H9 (cell line): ENCODE measurements at regions not wholly inside any gene's neighbourhood (a gene's known extent, or its start where the extent isn't known, plus 50 kb on each side); places are given as distances from the start of the nearest gene placed in this dataset.

Experiments used
- DNase-seq: peaks from one replicate; pipeline ENCODE4 v3.0.0-alpha.2; 2017
- H2AFZ ChIP-seq: one replicate; pipeline ENCODE4 v1.6.1; 2013; ENCODE audit warnings: mild to moderate bottlenecking, low read length, control low read depth, moderate library complexity
- H2AK5ac ChIP-seq: 2 replicates; pipeline ENCODE4 v1.6.1; 2013; ENCODE audit warnings: low read length, control low read depth, mixed read lengths; ENCODE audit not compliant: insufficient read length
- H2BK120ac ChIP-seq: one replicate; pipeline ENCODE4 v1.6.1; 2013; ENCODE audit warnings: low read depth, mild to moderate bottlenecking, low read length, control low read depth, inconsistent platforms; ENCODE audit not compliant: poor library complexity, severe bottlenecking
- H2BK12ac ChIP-seq: 2 replicates; pipeline ENCODE4 v1.6.1; 2013; ENCODE audit warnings: low read length, control low read depth, mixed read lengths, low read depth; ENCODE audit not compliant: insufficient read length
- H2BK15ac ChIP-seq: 2 replicates; pipeline ENCODE4 v1.6.1; 2013; ENCODE audit warnings: low read depth, low read length, control low read depth
- H2BK20ac ChIP-seq: one replicate; pipeline ENCODE4 v1.6.1; 2013; ENCODE audit warnings: low read depth, mild to moderate bottlenecking, low read length, control low read depth, inconsistent platforms; ENCODE audit not compliant: poor library complexity, severe bottlenecking
- H2BK5ac ChIP-seq: 2 replicates; pipeline ENCODE4 v1.6.1; 2013; ENCODE audit warnings: low read length, control low read depth, mixed read lengths; ENCODE audit not compliant: insufficient read length
- H3K14ac ChIP-seq: 2 replicates; pipeline ENCODE4 v1.6.1; 2013; ENCODE audit warnings: low read length, control low read depth; ENCODE audit not compliant: insufficient read depth
- H3K18ac ChIP-seq: 2 replicates; pipeline ENCODE4 v1.6.1; 2013; ENCODE audit warnings: low read depth, mild to moderate bottlenecking, mixed read lengths, low read length, control low read depth; ENCODE audit not compliant: insufficient read length
- H3K23ac ChIP-seq: 2 replicates; pipeline ENCODE4 v1.6.1; 2013; ENCODE audit warnings: low read length, control low read depth, mixed read lengths, low read depth; ENCODE audit not compliant: insufficient read length
- H3K23me2 ChIP-seq: 2 replicates; pipeline ENCODE4 v1.6.1; 2013; ENCODE audit warnings: low read depth, mild to moderate bottlenecking, mixed read lengths, low read length, control low read depth; ENCODE audit not compliant: insufficient read length, poor library complexity, severe bottlenecking
- H3K27ac ChIP-seq: 2 replicates; pipeline ENCODE4 v1.5.1; 2013; ENCODE audit warnings: low read length, control low read depth, mixed read lengths, low read depth; ENCODE audit not compliant: insufficient read length
- H3K27me3 ChIP-seq: 2 replicates; pipeline ENCODE4 v1.6.1; 2013; ENCODE audit warnings: low read length, control low read depth, inconsistent platforms; ENCODE audit not compliant: insufficient read depth
- H3K4ac ChIP-seq: 2 replicates; pipeline ENCODE4 v1.6.1; 2013; ENCODE audit warnings: low read depth, mild to moderate bottlenecking, control low read depth, inconsistent platforms, low read length, moderate library complexity
- H3K4me1 ChIP-seq: 2 replicates; pipeline ENCODE4 v1.6.1; 2013; ENCODE audit warnings: low read length, control low read depth, inconsistent platforms; ENCODE audit not compliant: insufficient read depth
- H3K4me2 ChIP-seq: 2 replicates; pipeline ENCODE4 v1.6.1; 2013; ENCODE audit warnings: low read length, control low read depth, mixed read lengths; ENCODE audit not compliant: insufficient read length, insufficient read depth
- H3K56ac ChIP-seq: 2 replicates; pipeline ENCODE4 v1.6.1; 2013; ENCODE audit warnings: low read depth, mild to moderate bottlenecking, mixed read lengths, low read length, control low read depth; ENCODE audit not compliant: insufficient read length
- H3K79me1 ChIP-seq: 2 replicates; pipeline ENCODE4 v1.6.1; 2013; ENCODE audit warnings: low read depth, mild to moderate bottlenecking, moderate library complexity, low read length, control low read depth, inconsistent platforms; ENCODE audit not compliant: insufficient read depth, poor library complexity, severe bottlenecking
- H3K79me2 ChIP-seq: 2 replicates; pipeline ENCODE4 v1.6.1; 2013; ENCODE audit warnings: low read length, control low read depth, inconsistent platforms; ENCODE audit not compliant: insufficient read depth
- H3K9ac ChIP-seq: 2 replicates; pipeline ENCODE4 v1.6.1; 2013; ENCODE audit warnings: low read length, control low read depth, mixed read lengths; ENCODE audit not compliant: insufficient read length; ENCODE audit errors: extremely low read depth
- H3K9me3 ChIP-seq: one replicate; pipeline ENCODE4 v1.6.1; 2013; ENCODE audit warnings: low read depth, low read length, inconsistent platforms; ENCODE audit not compliant: control insufficient read depth
- H3T11ph ChIP-seq: one replicate; pipeline ENCODE4 v1.6.1; 2013; ENCODE audit warnings: mild to moderate bottlenecking, low read length, control low read depth, inconsistent platforms
- H4K20me1 ChIP-seq: one replicate; pipeline ENCODE4 v1.6.1; 2013; ENCODE audit not compliant: control insufficient read depth, insufficient read length, insufficient read depth
- H4K5ac ChIP-seq: 2 replicates; pipeline ENCODE4 v1.6.1; 2013; ENCODE audit warnings: low read depth, mild to moderate bottlenecking, mixed read lengths, low read length, control low read depth; ENCODE audit not compliant: insufficient read length
- H4K8ac ChIP-seq: replicated peaks from 2 replicates; pipeline ENCODE4 v1.6.1; 2013; ENCODE audit warnings: low read length, control low read depth, mixed read lengths, low read depth; ENCODE audit not compliant: insufficient read length
- H4K91ac ChIP-seq: 2 replicates; pipeline ENCODE4 v1.6.1; 2013; ENCODE audit warnings: low read depth, mild to moderate bottlenecking, moderate library complexity, mixed read lengths, low read length, control low read depth; ENCODE audit not compliant: insufficient read length
- H3K27ac Mint-ChIP-seq, 3 experiments: 2 replicates in 2 of 3; 3 replicates in 1 of 3; pipeline ENCODE4 v1.8.0; 2020 to 2021; ENCODE audit warnings: mixed read lengths in 3 of 3, mild to moderate bottlenecking in 1 of 3, moderate library complexity in 1 of 3
- H3K27me3 Mint-ChIP-seq: 2 replicates; pipeline ENCODE4 v1.8.0; 2021; ENCODE audit warnings: low read depth, mild to moderate bottlenecking, moderate library complexity, mixed read lengths
- H3K36me3 Mint-ChIP-seq, 3 experiments: 2 replicates in 2 of 3; 3 replicates in 1 of 3; pipeline ENCODE4 v1.8.0; 2020 to 2021; ENCODE audit warnings: low read depth in 3 of 3, mixed read lengths in 3 of 3; ENCODE audit not compliant: insufficient read depth in 1 of 3
- H3K4me1 Mint-ChIP-seq, 2 experiments: 2 replicates each; pipeline ENCODE4 v1.8.0; 2020; ENCODE audit warnings: mixed read lengths in 2 of 2
- H3K4me3 Mint-ChIP-seq, 2 experiments: 2 replicates in 1 of 2; 3 replicates in 1 of 2; pipeline ENCODE4 v1.8.0; 2020 to 2021; ENCODE audit warnings: mild to moderate bottlenecking in 2 of 2, mixed read lengths in 2 of 2, moderate library complexity in 1 of 2
- H3K9me3 Mint-ChIP-seq, 2 experiments: 2 replicates in 1 of 2; 3 replicates in 1 of 2; pipeline ENCODE4 v1.8.0; 2020; ENCODE audit warnings: mild to moderate bottlenecking in 2 of 2, mixed read lengths in 2 of 2, moderate library complexity in 1 of 2
- WGBS: extraction: QIAGEN DNeasy Blood & Tissue Kit; methylation state at CpG from one replicate; pipeline ENCODE4 v1.1.7; 2013; ENCODE audit warnings: missing lambda C conversion rate, low lambda C conversion rate, mixed read lengths; ENCODE audit not compliant: insufficient read length; ENCODE audit errors: extremely low coverage; 5-methylcytosine and 5-hydroxymethylcytosine counted together
- TF ChIP-seq, protein P1 (sequence below): fragments of 200-600 bp; sonication (generic); conservative IDR thresholded peaks from 3 replicates; pipeline ENCODE4 v1.8.0; 2021; ENCODE audit warnings: antibody characterized with exemption, mild to moderate bottlenecking

- Histone ChIP-seq H3K4ac (no peak overlapping the region), H4K20me1 (no peaks in the 10 kb centered on the region), H3K79me1 (no peaks in the 10 kb centered on the region), H3K23me2 (no peaks in the 10 kb centered on the region), H3K4me1 (no peaks in the 10 kb centered on the region), H2AK5ac (no peak overlapping the region), H2AFZ (no peak overlapping the region), H3K18ac (no peak overlapping the region), H4K5ac (no peak overlapping the region), H3K56ac (no peak overlapping the region), H3K4me2 (no peak overlapping the region), H3K27ac (no peak overlapping the region), H2BK15ac (no peak overlapping the region), H2BK120ac (no peak overlapping the region), H4K8ac (no peak overlapping the region), H4K91ac (no peak overlapping the region), H2BK5ac (no peak overlapping the region), H2BK12ac (no peak overlapping the region), H3K23ac (no peak overlapping the region), H3K14ac (no peak overlapping the region), H2BK20ac (no peak overlapping the region), H3K9ac (no peak overlapping the region), H3K27me3 (no peaks in the 10 kb centered on the region), H3K79me2 (no peaks in the 10 kb centered on the region), H3K9me3 (no peaks in the 10 kb centered on the region), H3T11ph (no peak overlapping the region)
- no peak for DNase-seq
- H3K4me1 Mint-ChIP-seq, result peaks cover under 1% of the 10 kb centered on the region in 2 experiments
- no CpG with 5 or more reads among the region's 1 CpG for WGBS
- peaks cover 0 to 2% of the 10 kb centered on the region in 2 experiments; a peak in 2 of 5 replicates for H3K9me3 Mint-ChIP-seq
- TF ChIP-seq, protein P1, sequence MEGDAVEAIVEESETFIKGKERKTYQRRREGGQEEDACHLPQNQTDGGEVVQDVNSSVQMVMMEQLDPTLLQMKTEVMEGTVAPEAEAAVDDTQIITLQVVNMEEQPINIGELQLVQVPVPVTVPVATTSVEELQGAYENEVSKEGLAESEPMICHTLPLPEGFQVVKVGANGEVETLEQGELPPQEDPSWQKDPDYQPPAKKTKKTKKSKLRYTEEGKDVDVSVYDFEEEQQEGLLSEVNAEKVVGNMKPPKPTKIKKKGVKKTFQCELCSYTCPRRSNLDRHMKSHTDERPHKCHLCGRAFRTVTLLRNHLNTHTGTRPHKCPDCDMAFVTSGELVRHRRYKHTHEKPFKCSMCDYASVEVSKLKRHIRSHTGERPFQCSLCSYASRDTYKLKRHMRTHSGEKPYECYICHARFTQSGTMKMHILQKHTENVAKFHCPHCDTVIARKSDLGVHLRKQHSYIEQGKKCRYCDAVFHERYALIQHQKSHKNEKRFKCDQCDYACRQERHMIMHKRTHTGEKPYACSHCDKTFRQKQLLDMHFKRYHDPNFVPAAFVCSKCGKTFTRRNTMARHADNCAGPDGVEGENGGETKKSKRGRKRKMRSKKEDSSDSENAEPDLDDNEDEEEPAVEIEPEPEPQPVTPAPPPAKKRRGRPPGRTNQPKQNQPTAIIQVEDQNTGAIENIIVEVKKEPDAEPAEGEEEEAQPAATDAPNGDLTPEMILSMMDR, result no peak
- H3K4me3 Mint-ChIP-seq, result no peak overlapping the region
- no peaks in the 10 kb centered on the region; a peak in 1 of 7 replicates for H3K36me3 Mint-ChIP-seq
- no peaks in the 10 kb centered on the region for H3K27me3 Mint-ChIP-seq
- H3K27ac Mint-ChIP-seq, result no peak overlapping the region
Observed at GRCh38 chr17:53919356-53919755, 96.6 kb downstream of the KIF2B start.
